ENCODE measurements at regions not wholly inside any gene's neighbourhood (a gene's known extent, or its start where the extent isn't known, plus 50 kb on each side); places are given as distances from the start of the nearest gene placed in this dataset.
A peak's percentile ranks its signal among the peaks of the same experiment; 100 is the strongest.

- DNase-seq, result peak; percentile 22
Observed at GRCh38 chr4:13851085-13851940, 223.8 kb upstream of the BOD1L1 start.

- DNase-seq, result no peak
Observed at GRCh38 chr4:13852411-13852810, 224.9 kb upstream of the BOD1L1 start.

GRCh38 chr4:13856387-13856786, 228.9 kb upstream of the BOD1L1 start:
- DNase-seq, result no peak

GRCh38 chr4:13857397-13857796, 229.9 kb upstream of the BOD1L1 start:
- no peak for DNase-seq

- peak; percentile 17 for DNase-seq
Observed at GRCh38 chr4:13857800-13858199, 230.3 kb upstream of the BOD1L1 start.

- DNase-seq, result no peak
Observed at GRCh38 chr4:13859423-13859822, 231.9 kb upstream of the BOD1L1 start.

- peak; percentile 32 for DNase-seq
Observed at GRCh38 chr4:13860126-13860525, 232.6 kb upstream of the BOD1L1 start.

- DNase-seq, result no peak
Observed at GRCh38 chr4:13865871-13866669, 238.5 kb upstream of the BOD1L1 start.

GRCh38 chr4:13866881-13867280, 239.4 kb upstream of the BOD1L1 start:
- no peak for DNase-seq

GRCh38 chr4:13872155-13872554, 244.6 kb upstream of the BOD1L1 start:
- DNase-seq, result no peak

- no peak for DNase-seq
Observed at GRCh38 chr4:13872955-13873354, 245.4 kb upstream of the BOD1L1 start.

GRCh38 chr4:13875181-13875580, 247.7 kb upstream of the BOD1L1 start:
- DNase-seq, result no peak

- DNase-seq, result no peak
Observed at GRCh38 chr4:13876131-13876530, 248.6 kb upstream of the BOD1L1 start.

- no peak for DNase-seq
Observed at GRCh38 chr4:13876940-13877339, 249.4 kb upstream of the BOD1L1 start.

GRCh38 chr4:13877626-13878025, 250.1 kb upstream of the BOD1L1 start:
- DNase-seq, result no peak

GRCh38 chr4:13881892-13882291, 254.4 kb upstream of the BOD1L1 start:
- DNase-seq, result no peak

- no peak for DNase-seq
Observed at GRCh38 chr4:13887010-13887409, 259.5 kb upstream of the BOD1L1 start.

- peak; percentile 2 for DNase-seq
Observed at GRCh38 chr4:13888112-13888511, 260.6 kb upstream of the BOD1L1 start.

- no peak for DNase-seq
Observed at GRCh38 chr4:13891544-13891939, 264.0 kb upstream of the BOD1L1 start.

GRCh38 chr4:13892739-13893105, 265.2 kb upstream of the BOD1L1 start:
- DNase-seq, result no peak

- DNase-seq, result no peak
Observed at GRCh38 chr4:13893211-13893610, 265.7 kb upstream of the BOD1L1 start.

GRCh38 chr4:13893987-13894386, 266.5 kb upstream of the BOD1L1 start:
- no peak for DNase-seq

- no peak for DNase-seq
Observed at GRCh38 chr4:13900780-13901179, 273.3 kb upstream of the BOD1L1 start.

GRCh38 chr4:13902146-13902545, 274.6 kb upstream of the BOD1L1 start:
- DNase-seq, result no peak

All from hematopoietic multipotent progenitor cell treated with erythropoietin and hydrocortisone succinate and interleukin-3 and kit ligand, for 4 days (in vitro differentiated cells).